Esophagus muscularis mucosa (tissue), 4 donors: ENCODE measurements at regions not wholly inside any gene's neighbourhood (a gene's known extent, or its start where the extent isn't known, plus 50 kb on each side); places are given as distances from the start of the nearest gene placed in this dataset.

Experiments used
- DNase-seq: peaks from one replicate; pipeline ENCODE4 v3.0.0-alpha.2; 2017; ENCODE audit errors: extremely low spot score
- H3K27ac ChIP-seq, 4 donors: fragments of 200-600 bp; sonication (generic); replicated peaks in 1 of 4; 1 replicate in 3 of 4; 2 replicates in 1 of 4; pipeline ENCODE4 v1.5.1; 2016 to 2019; ENCODE audit warnings: mild to moderate bottlenecking in 1 of 4
- H3K27me3 ChIP-seq, 4 donors: fragments of 200-600 bp; sonication (generic); one replicate each; pipeline versions ENCODE4 v1.5.1 to v1.6.0; 2016 to 2019
- H3K36me3 ChIP-seq, 4 donors: fragments of 200-600 bp; sonication (generic); one replicate each; pipeline ENCODE4 v1.5.1; 2016 to 2019
- H3K4me1 ChIP-seq, 4 donors: fragments of 200-600 bp; sonication (generic); one replicate each; pipeline ENCODE4 v1.5.1; 2016 to 2019
- H3K4me3 ChIP-seq, 4 donors: fragments of 200-600 bp; sonication (generic); 1 replicate in 2 of 4; 2 replicates in 2 of 4; pipeline ENCODE4 v1.5.1; 2016 to 2019; ENCODE audit warnings: mild to moderate bottlenecking in 4 of 4, moderate library complexity in 1 of 4
- H3K9me3 ChIP-seq, 4 donors: fragments of 200-600 bp; sonication (generic); 1 replicate in 3 of 4; 2 replicates in 1 of 4; pipeline ENCODE4 v1.5.1; 2016 to 2019
- EP300 ChIP-seq: sonication (generic); formaldehyde crosslinking; IDR thresholded peaks from one replicate; pipeline ENCODE4 v1.6.1; 2017; ENCODE audit warnings: antibody characterized with exemption
- POLR2A ChIP-seq: fragments of 450-650 bp; IDR thresholded peaks from one replicate; pipeline ENCODE4 v1.6.1; 2017; ENCODE audit warnings: antibody characterized with exemption, moderate library complexity, mild to moderate bottlenecking, low read depth
- POLR2AphosphoS5 ChIP-seq, 2 donors: sonication (generic); formaldehyde crosslinking; IDR thresholded peaks; one replicate each; pipeline ENCODE4 v1.6.1; 2017; ENCODE audit warnings: antibody characterized with exemption in 2 of 2
- WGBS: methylation state at CpG from one replicate; pipeline ENCODE4 v1.1.5; 2018; 5-methylcytosine and 5-hydroxymethylcytosine counted together
- intact Hi-C: fragments of 100-400 bp; cut with DNase I; formaldehyde crosslinking; loops from one replicate; pipeline ENCODE4 v1.15.1; 2023
- TF ChIP-seq, protein P1 (sequence below), 3 experiments: fragments of 200-600 bp in 2 of 3; fragments of 450-650 bp in 1 of 3; sonication (generic) in 2 of 3; IDR thresholded peaks; one replicate each; pipeline ENCODE4 v1.5.1; 2017 to 2019; ENCODE audit warnings: antibody characterized with exemption in 3 of 3, mild to moderate bottlenecking in 2 of 3, moderate library complexity in 1 of 3

DNA sequence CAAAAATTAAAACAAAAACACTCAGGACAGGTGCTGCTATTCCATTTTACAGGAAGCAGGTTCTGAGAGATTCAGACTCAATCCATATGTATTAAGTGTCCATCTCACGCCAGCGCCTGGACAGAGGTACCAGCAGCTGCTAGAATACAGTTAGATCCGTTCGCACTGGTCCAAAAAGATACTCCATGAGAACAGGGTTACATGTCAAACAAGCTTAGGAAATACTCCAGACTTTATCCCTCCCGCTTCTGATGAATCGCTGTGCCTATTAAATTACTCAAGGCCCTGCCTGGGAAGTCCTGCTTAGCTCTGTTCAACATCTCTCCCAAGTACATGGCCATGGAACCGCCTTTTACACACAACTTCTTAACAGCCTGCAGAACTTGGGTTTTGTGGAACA, 50.2 kb upstream of the SLC35C1 start:
- H3K36me3 ChIP-seq: no peaks in the 10 kb centered on the region
- no peak overlapping the region for H3K4me3 ChIP-seq
- H3K4me1 ChIP-seq: peaks cover 0 to 17% (median 6%) of the 10 kb centered on the region in 4 donors
- WGBS: 79% methylated on average over 7 of the region's 7 CpGs
- no peak overlapping the region for H3K27ac ChIP-seq
- peaks cover 0 to 58% (median 4%) of the 10 kb centered on the region in 4 donors for H3K27me3 ChIP-seq
- no peaks in the 10 kb centered on the region for H3K9me3 ChIP-seq
- no peak for DNase-seq
- intact Hi-C loops: no loop called here
- TF ChIP-seq, protein P1, sequence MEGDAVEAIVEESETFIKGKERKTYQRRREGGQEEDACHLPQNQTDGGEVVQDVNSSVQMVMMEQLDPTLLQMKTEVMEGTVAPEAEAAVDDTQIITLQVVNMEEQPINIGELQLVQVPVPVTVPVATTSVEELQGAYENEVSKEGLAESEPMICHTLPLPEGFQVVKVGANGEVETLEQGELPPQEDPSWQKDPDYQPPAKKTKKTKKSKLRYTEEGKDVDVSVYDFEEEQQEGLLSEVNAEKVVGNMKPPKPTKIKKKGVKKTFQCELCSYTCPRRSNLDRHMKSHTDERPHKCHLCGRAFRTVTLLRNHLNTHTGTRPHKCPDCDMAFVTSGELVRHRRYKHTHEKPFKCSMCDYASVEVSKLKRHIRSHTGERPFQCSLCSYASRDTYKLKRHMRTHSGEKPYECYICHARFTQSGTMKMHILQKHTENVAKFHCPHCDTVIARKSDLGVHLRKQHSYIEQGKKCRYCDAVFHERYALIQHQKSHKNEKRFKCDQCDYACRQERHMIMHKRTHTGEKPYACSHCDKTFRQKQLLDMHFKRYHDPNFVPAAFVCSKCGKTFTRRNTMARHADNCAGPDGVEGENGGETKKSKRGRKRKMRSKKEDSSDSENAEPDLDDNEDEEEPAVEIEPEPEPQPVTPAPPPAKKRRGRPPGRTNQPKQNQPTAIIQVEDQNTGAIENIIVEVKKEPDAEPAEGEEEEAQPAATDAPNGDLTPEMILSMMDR (IDR thresholded peaks at IDR 0.05): no peak
- TF ChIP-seq POLR2AphosphoS5 (IDR thresholded peaks at IDR 0.05) (no peak), EP300 (no peak), POLR2A (no peak)

DNA sequence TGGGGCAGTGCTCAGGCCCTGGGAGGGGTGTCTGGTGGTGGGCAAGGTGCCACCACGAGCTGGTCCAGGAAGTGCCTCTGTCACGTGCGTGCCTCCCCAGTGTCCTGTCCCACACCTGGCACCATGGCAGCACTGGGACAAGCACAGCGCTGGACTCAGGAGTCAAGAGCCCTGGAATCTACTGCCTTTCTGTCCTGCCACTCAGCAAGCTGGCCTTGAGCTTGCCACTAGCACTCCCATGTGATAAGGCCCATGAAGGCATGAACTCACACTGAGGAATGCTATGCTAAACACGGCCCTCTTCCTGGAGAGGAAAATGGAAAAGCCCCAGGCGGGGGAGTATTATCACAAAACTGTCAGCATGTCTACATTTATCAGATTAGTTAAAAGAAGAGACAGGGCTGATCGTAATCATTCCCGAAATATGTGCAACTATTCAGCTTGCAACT, 50.7 kb upstream of the SLC35C1 start:
- WGBS: 48% methylated on average over 6 of the region's 8 CpGs

DNA sequence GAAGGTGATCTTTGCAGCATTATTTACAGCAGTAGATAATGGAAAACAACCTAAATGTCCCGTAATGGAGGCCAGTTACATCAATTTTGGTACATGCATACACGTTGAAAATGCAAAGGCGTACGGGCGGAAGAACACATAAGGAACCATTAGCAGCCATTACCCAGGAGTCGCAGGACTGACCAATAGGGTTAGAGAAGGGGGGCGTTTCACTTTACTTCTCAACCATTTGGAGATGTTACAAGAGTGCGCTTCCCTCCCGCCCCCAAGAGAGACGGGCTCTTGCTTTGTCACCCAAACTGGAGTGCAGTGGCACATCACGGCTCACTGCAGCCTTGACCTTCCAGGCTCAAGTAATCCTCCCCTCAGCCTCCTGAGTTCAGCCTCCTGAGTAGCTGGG, 52.8 kb upstream of the SLC35C1 start:
- no peak overlapping the region for H3K4me3 ChIP-seq
- peaks cover 0 to 58% (median 4%) of the 10 kb centered on the region in 4 donors for H3K27me3 ChIP-seq
- peaks cover 0 to 17% (median 6%) of the 10 kb centered on the region in 4 donors for H3K4me1 ChIP-seq
- no peak for DNase-seq
- H3K9me3 ChIP-seq: no peaks in the 10 kb centered on the region
- intact Hi-C loops: no loop called here
- TF ChIP-seq, protein P1 (IDR thresholded peaks at IDR 0.05): no peak
- TF ChIP-seq POLR2AphosphoS5 (IDR thresholded peaks at IDR 0.05) (no peak), POLR2A (no peak), EP300 (no peak)
- no peaks in the 10 kb centered on the region for H3K36me3 ChIP-seq
- no peak overlapping the region for H3K27ac ChIP-seq
- 90% methylated on average over 11 of the region's 11 CpGs for WGBS

More for the DNA sequence above, 50.7 kb upstream of the SLC35C1 start:
- H3K27ac ChIP-seq: no peak overlapping the region
- intact Hi-C loops: no loop called here
- H3K4me1 ChIP-seq: peaks cover 0 to 17% (median 6%) of the 10 kb centered on the region in 4 donors
- no peaks in the 10 kb centered on the region for H3K9me3 ChIP-seq
- TF ChIP-seq, protein P1 (IDR thresholded peaks at IDR 0.05): no peak
- no peak for TF ChIP-seq EP300
- TF ChIP-seq POLR2AphosphoS5 (IDR thresholded peaks at IDR 0.05): no peak
- no peak for TF ChIP-seq POLR2A
- no peak overlapping the region for H3K4me3 ChIP-seq
- no peak for DNase-seq
- H3K36me3 ChIP-seq: no peaks in the 10 kb centered on the region
- H3K27me3 ChIP-seq: peaks cover 0 to 58% (median 4%) of the 10 kb centered on the region in 4 donors

DNA sequence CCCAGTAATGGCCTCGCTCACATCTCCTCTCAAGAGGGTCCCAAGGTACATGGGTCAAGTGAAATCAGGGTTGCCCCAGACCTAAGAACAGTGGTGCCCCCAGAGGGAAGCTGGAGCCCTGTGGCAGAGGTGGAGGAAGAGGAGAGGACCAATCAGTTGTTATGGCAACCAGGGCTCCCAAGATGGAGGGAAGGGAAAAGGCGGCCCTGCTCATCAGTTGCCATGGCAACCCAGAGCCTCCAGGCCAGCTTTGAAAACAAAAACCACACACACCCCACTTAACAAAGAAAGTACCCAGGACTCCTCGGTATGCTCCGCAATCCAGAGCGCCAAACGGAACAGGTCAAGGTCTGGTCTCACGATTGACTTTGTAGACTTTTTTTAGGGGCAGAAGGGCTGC, 53.5 kb upstream of the SLC35C1 start:
- H3K36me3 ChIP-seq: no peaks in the 10 kb centered on the region
- H3K27me3 ChIP-seq: peaks cover 0 to 54% (median 4%) of the 10 kb centered on the region in 4 donors
- H3K27ac ChIP-seq: no peak overlapping the region
- H3K9me3 ChIP-seq: no peaks in the 10 kb centered on the region
- no peak overlapping the region for H3K4me3 ChIP-seq
- no peak for DNase-seq
- WGBS: 62% methylated on average over 7 of the region's 7 CpGs
- TF ChIP-seq POLR2AphosphoS5 (IDR thresholded peaks at IDR 0.05) (no peak), EP300 (no peak)
- TF ChIP-seq, protein P1 (IDR thresholded peaks at IDR 0.05): no peak
- intact Hi-C loops: no loop called here
- H3K4me1 ChIP-seq: peaks cover 0 to 17% (median 6%) of the 10 kb centered on the region in 4 donors

DNA sequence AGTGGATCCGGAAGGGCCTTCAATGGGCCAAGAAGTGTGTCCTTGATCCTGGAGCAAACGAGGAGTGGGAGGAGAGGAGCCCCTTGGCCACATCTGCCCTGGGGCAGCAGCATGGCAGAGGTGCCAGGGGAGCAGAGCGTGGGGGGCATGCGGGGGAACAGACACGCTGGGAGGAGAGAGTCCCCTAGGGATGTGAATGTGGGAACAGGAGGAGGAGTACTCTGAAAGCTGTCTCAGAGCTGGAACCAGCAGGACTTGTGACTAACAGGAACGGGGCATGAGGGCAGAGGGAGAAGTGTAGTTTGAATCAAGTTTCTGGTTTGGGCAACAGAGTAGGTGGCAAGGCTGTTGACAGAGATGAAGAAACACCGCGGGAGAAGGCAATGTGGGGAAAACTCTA, 54.5 kb upstream of the SLC35C1 start:
- H3K4me1 ChIP-seq: peaks cover 0 to 15% (median 3%) of the 10 kb centered on the region in 4 donors
- no peak for TF ChIP-seq EP300
- TF ChIP-seq POLR2A: no peak
- TF ChIP-seq POLR2AphosphoS5 (IDR thresholded peaks at IDR 0.05): no peak
- TF ChIP-seq, protein P1 (IDR thresholded peaks at IDR 0.05): no peak

More for the DNA sequence above, 54.5 kb upstream of the SLC35C1 start:
- Histone ChIP-seq H3K9me3 (no peaks in the 10 kb centered on the region), H3K27me3 (peaks cover 0 to 44% (median 2%) of the 10 kb centered on the region in 4 donors), H3K4me3 (no peak overlapping the region), H3K36me3 (no peaks in the 10 kb centered on the region), H3K27ac (no peak overlapping the region)
- intact Hi-C loops: no loop called here
- DNase-seq: no peak
- WGBS: 80% methylated on average over 8 of the region's 8 CpGs
